ENCODE measurements at regions not wholly inside any gene's neighbourhood (a gene's known extent, or its start where the extent isn't known, plus 50 kb on each side); places are given as distances from the start of the nearest gene placed in this dataset.

DNA sequence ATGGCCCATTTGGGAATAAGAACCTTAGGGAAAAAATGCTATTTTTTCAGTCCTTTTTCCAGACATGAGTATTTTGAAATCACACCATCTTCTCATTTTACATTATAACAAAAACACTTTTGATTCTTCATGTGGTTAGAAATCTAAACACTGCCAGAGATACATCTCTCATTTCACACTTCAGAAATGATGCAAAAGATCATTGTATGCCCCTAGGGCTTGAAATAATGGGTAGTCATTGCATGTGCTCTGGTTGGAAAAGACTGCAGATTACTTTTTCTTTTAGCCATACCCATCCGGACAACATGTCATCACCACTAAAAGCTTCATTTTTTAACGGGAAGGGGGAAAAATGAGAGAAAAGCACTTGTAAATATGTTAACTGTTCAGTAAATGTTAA, 1152.2 kb upstream of the ADGRL4 start:
- TF ChIP-seq, protein P1, sequence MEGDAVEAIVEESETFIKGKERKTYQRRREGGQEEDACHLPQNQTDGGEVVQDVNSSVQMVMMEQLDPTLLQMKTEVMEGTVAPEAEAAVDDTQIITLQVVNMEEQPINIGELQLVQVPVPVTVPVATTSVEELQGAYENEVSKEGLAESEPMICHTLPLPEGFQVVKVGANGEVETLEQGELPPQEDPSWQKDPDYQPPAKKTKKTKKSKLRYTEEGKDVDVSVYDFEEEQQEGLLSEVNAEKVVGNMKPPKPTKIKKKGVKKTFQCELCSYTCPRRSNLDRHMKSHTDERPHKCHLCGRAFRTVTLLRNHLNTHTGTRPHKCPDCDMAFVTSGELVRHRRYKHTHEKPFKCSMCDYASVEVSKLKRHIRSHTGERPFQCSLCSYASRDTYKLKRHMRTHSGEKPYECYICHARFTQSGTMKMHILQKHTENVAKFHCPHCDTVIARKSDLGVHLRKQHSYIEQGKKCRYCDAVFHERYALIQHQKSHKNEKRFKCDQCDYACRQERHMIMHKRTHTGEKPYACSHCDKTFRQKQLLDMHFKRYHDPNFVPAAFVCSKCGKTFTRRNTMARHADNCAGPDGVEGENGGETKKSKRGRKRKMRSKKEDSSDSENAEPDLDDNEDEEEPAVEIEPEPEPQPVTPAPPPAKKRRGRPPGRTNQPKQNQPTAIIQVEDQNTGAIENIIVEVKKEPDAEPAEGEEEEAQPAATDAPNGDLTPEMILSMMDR (conservative IDR thresholded peaks at IDR 0.05; ENCODE audit: low read length) = no peak
- no peak for TF ChIP-seq EZH2phosphoT487 (IDR thresholded peaks at IDR 0.05; ENCODE audit: borderline replicate concordance, low read depth, low read length)
